Stimulated activated CD4-positive, alpha-beta T cell treated with anti-CD3 and anti-CD28 coated beads, Interleukin-4, amount 100 ng/mL, for 4 hours (primary cell): ENCODE measurements at regions not wholly inside any gene's neighbourhood (a gene's known extent, or its start where the extent isn't known, plus 50 kb on each side); places are given as distances from the start of the nearest gene placed in this dataset.

Experiments
- DNase-seq, 2 experiments: peaks; one replicate each; pipeline ENCODE4 v3.0.0-alpha.2; 2020

DNA sequence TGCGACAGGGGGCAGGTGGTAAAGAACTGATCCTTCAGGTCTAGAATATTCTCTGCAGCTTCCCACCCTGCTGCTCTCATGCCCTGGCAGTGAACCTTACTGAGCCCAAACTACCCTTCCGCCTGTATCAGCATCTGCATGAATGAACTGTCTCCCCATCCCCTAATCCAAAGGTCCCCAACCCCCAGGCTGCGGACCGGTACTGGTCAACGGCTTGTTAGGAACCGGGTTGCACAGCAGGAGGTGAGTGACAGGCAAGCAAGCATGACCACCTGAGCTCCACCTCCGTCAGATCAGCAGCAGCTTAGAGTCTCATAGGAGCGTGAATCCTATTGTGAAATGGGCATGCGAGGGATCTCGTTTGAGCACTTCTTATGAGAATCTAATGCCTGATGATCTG, 58.2 kb upstream of the LMO1 start:
- DNase-seq: no peak

DNA sequence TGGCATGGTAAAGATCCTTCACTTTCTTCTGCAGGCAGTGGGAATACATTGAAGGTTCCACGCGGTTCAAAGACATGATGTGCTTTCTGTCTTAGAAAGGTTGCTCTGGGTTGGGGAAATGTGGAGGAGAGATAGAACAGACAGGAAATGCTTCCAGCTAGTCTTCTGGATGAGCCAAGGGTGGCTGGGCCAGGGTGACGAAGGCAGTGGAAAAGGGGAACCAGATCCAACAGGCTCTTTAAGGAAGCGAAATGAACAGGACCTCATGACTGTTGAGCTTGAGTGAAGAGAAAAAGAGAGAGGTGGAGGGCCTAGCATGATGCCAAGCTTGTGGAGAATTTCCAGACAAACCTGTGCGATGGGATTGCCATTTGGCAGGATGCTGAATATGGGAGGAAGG, 56.4 kb upstream of the LMO1 start:
- no peak for DNase-seq

DNA sequence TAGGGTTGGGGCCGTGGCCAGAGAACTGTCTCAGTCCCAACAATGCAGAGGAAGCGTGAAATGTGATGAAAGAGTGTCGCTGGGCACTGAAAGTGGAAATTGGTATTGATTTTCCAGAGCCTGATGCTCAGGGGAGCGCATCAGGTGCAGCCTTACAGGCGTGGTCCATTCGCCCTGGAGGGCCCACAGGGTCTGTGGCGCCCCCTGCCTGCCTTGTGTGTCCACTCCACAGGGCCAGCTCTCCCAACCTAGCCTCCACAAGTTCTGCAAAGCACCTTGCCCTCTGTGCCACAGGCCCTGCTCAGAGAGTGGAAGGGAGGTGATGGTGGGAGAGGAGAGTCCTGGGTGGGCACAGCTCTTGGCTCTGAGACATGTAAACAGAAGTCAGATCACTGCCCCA, 54.9 kb upstream of the LMO1 start:
- no peak for DNase-seq

GRCh38 chr11:8317159-8317558, 53.5 kb upstream of the LMO1 start:
- DNase-seq: no peak

- DNase-seq: no peak
These were observed 52.3 kb upstream of the LMO1 start for GRCh38 chr11:8315954-8316353.

- no peak for DNase-seq
These were observed 51.8 kb upstream of the LMO1 start for GRCh38 chr11:8315463-8315862.

DNA sequence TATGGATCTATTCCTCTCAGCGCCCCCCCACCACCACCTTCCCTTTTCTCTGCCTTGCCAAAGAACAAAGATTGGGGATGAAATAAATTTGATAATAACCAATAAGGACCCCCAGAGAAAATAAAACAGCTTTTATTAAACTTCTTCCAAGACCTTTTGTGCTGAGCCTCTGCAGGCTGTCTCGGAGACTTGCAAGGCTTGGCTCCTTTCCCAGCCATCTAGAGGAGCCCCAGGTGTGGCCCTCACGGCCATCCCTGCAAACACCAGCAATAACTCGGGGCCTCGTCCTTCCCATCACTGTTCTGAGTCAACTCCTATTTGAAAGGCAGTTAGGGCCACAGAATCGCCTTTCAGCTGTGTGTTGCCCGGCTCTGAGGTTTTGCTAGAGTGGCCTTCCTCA, 51.2 kb upstream of the LMO1 start:
- no peak for DNase-seq

DNA sequence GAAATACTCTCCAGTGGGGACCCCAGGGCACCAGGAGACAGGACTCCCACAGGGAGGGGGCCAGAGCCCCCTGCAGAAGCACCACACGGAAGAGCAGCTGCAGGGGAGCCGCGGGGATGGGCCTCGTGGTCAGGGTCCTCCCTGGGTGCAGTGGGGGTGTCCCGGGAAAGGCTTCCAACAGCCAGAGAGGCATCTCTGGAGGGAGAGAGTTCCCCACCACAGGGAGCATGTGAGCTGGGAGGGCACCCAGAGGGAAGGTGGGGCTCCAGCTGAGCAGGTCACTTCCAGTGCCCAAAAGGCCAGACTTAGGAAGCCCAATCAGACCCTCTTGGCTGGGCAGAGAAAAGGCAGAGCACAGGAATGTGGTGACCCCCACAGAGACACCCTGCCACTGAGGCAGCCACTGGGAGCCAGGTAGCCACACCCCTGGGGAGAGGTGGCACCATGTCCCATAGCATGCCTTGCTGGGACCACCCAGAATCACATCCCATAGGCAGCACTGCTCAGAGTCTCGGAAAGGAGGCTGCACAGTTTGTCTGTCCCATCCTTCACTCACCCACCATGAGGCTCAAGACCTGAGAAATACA, 49.9 kb upstream of the LMO1 start:
- DNase-seq: no peak
